Hepatic stellate cell (primary cell): ENCODE measurements at regions not wholly inside any gene's neighbourhood (a gene's known extent, or its start where the extent isn't known, plus 50 kb on each side); places are given as distances from the start of the nearest gene placed in this dataset.
A peak's percentile ranks its signal among the peaks of the same experiment; 100 is the strongest.

Experiments used
- DNase-seq: peaks from one replicate; pipeline ENCODE4 v3.0.0; 2011; ENCODE audit warnings: low spot score

DNA sequence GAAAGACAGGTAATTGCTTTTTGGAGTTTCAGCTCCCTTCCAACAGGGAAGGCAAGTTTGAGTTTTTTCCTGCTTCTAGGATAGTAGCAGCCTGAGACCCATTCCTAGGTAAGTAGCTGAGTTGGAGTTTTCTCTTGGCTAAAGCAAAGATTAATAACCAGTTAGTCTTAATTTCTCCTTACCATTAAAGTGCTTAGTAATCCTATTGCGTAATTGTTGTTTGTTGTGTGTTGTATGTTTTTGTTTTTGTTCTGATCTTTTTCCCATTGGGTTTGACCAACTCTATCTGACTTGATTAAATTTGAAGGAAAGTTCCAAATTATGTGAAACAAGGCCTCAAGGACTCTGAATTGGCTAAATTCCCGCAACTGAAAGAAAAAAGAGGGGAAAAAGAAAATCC is 83.5 kb downstream of the TBX22 start:
- DNase-seq = no peak

GRCh38 chrX:80120335-80120734 is 105.8 kb downstream of the TBX22 start:
- no peak for DNase-seq

GRCh38 chrX:80138938-80139337 is 124.4 kb downstream of the TBX22 start:
- DNase-seq = no peak

DNA sequence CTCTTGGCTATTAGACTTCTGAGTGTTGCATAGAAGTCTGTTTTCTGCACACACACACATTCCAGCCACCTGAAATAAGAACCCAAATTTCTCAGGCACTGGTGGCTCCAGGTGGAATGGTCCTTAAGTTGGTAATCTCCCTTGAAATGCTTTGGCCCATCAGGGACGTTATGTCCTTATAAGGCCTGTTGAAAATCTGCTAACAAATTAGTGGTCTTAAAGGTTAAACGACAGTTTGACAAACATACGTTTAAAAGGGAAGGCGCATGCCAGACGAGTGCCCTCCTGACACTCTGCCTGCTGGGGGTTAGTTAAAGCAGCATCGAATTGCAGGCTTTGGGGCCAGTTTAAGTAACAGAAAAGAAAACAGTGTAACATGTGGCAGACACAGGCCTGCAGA is 125.0 kb downstream of the TBX22 start:
- no peak for DNase-seq

DNA sequence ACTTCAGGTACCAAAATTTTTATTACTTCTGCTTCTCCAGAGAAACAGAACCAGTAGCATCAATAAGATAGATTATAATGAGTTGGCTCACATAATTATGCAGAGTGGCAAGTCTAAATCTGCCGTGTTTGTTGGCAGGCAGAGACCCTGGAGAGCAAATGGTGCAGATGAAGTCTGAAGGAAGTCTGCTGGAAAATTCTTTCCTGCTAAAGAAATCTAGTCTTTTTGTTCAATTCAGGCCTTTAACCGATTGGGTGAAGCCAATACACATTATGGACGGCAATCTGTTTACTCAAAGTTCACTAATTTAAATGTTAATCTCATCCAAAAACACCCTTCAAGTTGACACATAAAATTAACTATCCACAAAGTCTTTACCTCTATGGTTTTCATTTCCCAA is 156.0 kb downstream of the TBX22 start:
- no peak for DNase-seq

DNA sequence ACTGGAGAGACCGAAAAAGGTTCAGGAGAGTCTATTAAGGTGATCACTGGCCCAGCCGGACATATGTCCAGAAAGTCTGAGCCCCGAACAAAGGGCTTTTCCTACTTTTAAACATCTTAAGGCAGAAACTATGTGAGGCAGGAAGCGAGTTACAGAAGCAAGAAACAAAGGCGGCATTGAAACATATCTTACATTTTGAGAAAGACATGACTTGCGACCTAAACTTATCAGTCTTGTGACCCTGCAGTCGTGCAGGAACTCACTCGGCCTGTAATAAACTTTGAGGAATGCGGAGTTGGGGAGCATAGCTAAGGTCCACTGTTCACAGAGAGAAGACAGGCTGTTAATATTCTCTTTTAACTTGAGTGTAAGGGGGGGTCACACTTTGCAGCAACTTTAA is 158.7 kb downstream of the TBX22 start:
- no peak for DNase-seq

GRCh38 chrX:80174925-80175574 is 160.5 kb downstream of the TBX22 start:
- no peak for DNase-seq

GRCh38 chrX:80181079-80181478 is 166.5 kb downstream of the TBX22 start:
- DNase-seq = no peak

DNA sequence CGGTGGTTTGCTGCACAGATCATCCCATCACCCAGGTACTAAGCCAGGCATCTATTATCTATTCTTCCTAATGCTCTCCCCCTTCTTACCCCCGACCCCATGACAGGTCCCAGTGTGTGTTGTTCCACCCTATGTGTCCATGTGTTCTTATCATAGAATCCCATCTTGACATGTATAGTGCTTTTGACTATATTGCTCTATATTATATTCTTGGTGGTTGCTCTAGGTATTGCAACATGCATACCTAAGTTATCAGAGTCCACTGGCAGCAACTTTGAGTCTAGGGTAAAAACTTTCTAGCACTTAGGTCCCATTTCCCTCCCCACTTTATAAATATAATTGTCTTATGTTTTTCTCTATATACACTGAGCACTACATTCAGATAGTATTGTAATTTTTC is 170.3 kb downstream of the TBX22 start:
- DNase-seq = no peak

DNA sequence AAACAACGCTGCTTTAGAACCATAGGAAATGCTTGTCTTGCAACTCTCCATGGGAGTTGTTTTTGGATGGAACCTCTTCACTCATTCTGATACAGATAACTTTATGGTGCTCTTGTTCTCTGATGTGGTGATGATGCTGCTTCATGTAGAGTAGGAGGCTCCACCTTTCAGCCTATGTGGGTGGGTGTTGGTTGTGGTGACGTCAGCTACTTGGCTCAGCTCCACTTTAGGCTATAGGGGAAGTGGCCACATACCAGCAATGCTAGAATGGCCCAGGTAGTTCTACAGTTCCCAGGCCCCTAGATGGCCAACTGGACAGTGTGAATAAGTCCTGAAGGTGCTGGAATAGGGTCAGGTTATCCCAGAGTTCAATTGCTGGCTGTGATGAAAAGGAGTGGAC is 192.1 kb downstream of the TBX22 start:
- no peak for DNase-seq

- DNase-seq = no peak
These were observed 192.8 kb downstream of the TBX22 start for GRCh38 chrX:80207327-80207726.

DNA sequence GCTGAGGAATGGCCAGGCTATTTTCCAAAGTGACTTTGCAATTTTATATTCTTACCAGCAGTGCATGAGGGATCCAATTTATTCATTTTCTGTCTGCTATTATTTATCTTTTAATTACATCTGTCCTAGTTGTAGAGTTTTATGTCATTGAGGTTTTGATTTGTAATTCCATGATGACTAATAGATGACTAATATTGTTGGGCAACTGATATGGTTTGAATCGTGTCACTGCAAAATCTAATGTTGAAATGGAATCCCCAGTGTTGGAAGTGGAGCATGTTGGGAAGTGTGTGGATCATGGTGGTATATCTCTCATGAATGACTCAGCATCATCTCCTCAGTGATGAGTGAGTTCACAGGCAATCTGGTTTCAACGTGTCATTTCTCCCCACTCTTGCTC is 201.5 kb downstream of the TBX22 start:
- DNase-seq = no peak

DNA sequence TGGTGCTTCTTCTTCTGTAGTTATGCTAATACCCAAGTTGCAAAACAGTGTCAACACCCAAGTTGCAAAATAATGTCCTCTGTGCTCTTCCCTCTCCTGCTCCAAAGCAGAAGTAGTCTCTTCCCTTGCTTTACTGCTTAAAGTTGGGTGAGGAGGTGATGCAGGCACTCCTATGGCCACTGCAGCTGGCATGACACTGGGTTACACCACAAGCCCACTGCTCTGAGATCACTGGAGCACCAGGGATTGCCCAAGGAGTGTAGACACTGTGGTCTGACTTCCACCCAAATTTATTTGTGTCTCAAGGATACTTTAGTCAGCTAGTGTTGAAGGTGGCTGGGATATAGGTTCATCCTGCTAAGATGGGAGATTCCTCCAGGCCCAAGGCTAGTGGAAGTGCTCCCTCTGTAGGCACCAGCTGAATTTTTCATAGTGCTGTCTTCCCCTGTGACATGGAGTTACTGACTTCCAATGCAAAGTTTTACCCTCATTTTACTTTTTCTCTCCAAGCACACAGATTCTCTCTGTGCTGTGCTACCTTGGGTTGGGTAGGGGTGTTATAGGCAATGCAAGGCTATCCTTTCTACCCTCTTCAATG is 196.2 kb upstream of the TENT5D start:
- DNase-seq = no peak

GRCh38 chrX:80229626-80230025 is 190.6 kb upstream of the TENT5D start:
- DNase-seq = no peak

DNA sequence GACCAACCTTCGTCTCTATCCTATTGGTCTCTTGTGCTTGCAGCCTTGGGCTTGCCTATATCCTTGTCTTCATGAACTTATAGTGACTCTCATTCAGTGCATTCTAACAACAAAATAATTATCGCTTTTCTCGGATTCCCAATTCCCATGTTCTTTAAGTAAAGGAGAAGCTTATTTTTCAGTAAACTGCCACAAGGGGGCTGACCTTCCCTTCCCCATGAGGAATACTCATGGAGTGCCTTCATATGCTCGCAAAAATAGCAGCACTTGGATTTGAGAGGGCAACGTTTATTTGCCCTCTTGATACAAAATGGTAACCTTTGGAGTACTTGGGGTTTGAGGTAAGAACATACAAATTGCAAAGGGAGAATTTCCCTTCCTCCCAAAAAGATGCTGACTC is 183.2 kb upstream of the TENT5D start:
- no peak for DNase-seq

GRCh38 chrX:80246271-80246670 is 174.0 kb upstream of the TENT5D start:
- no peak for DNase-seq

DNA sequence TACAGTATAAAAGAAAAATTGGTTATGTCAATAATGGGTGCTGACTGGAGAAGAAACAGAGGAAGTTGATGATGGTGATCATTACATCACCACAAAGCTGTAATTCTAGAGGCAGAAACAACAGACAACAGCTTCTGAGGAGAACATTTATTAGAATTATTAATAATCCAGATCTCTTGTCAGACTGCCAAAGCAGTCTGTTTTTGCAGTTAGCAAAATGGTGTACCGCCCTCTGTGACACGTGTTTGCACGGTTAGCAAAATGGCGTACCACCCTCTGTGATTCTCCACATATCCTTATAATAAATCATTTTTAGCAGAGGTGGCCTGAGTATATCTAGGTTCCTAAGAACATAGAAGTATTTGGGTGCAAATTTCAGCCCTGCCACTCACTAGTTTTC is 154.0 kb upstream of the TENT5D start:
- no peak for DNase-seq

DNA sequence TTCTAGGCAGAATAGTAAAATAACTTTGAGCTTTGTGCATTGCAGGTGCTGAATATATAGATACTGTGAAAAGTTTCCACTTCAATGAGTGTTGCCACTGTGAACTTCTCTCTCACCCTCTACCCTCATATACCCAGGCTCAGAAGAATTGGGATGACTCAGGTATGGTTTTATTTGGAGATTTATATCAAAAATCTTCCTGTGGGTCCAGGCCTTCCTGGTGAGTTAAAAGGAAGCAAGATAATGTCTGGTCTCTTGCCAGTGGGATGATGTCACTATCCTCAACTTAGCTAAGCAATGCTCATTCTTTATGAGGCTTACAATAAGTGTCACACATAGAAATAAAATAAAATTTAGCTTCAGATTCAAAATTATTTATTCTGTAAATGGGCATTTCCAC is 153.3 kb upstream of the TENT5D start:
- no peak for DNase-seq

- no peak for DNase-seq
These were observed 152.5 kb upstream of the TENT5D start for GRCh38 chrX:80267790-80268189.

DNA sequence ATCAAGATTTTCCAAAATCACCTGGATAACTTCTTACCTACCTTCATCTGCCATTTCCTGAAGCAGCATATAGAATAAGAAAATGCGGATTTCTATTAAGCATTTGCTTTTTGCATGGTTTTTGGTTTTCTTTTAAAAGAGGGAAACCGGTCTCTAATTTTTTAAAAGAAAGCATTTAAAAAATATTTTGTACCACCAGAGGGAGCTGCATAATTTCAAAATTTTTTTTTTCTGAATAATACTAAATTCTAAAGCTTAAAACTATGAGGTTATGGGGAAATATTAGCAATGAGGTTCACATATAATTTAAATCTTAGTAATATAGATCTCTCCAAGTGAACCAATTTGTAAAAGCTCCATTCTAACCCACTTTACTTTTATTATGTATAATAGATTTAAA is 137.7 kb upstream of the TENT5D start:
- DNase-seq = no peak

GRCh38 chrX:80285131-80285773 is 135.0 kb upstream of the TENT5D start:
- peak; percentile 6 for DNase-seq

DNA sequence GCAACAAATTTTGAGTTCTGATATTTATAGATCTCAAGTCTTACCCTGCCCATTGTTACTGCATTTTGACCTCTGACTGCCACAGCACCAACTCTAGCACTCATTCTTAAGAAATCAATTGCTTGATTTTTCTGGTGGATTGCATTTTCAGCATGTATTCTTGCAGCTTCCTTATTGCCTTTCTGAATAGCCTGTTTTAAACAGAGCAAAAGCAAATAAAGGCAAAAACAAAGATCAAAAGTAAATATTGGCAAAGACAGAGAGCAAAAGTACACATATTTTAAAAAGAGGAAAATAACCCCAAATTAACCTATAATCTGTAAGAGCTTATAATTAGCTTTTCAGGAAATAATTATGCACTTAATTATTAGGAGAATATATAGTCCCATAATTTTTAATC is 129.4 kb upstream of the TENT5D start:
- DNase-seq = no peak

GRCh38 chrX:80293354-80293753 is 126.9 kb upstream of the TENT5D start:
- no peak for DNase-seq

- DNase-seq = no peak
These were observed 114.2 kb upstream of the TENT5D start for GRCh38 chrX:80306007-80306406.
